ENCODE measurements at regions not wholly inside any gene's neighbourhood (a gene's known extent, or its start where the extent isn't known, plus 50 kb on each side); places are given as distances from the start of the nearest gene placed in this dataset.
"Not testable (repeated sequence)": the region's sequence is repeated elsewhere in the genome, so short reads cannot be mapped to it uniquely, and the experiment has no call there.

DNA sequence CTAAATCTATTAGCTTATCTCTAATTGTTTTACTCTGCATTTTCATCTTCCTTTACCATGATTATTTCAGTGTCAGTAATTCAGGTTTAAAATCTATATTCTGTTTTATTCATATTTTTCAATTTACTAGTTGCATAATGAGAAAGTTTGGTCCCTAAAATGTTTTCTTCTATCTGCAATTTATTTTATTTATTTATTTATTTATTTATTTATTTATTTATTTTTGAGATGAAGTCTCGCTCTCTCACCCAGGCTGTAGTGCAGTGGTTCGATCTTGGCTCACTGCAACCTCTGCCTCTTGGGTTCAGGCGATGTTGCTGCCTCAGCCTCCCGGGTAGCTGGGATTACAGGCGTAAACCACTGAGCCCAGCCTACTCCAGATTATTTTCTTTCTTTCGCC lies 1597.3 kb downstream of the CDH8 start:
- in situ Hi-C loops (cut with HindIII; ENCODE audit: low pct_ligation_motif_present, low pct_unique_long_range_greater_than_20kb, low sequenced_read_pairs): no loop called here
- no peak for DNase-seq

DNA sequence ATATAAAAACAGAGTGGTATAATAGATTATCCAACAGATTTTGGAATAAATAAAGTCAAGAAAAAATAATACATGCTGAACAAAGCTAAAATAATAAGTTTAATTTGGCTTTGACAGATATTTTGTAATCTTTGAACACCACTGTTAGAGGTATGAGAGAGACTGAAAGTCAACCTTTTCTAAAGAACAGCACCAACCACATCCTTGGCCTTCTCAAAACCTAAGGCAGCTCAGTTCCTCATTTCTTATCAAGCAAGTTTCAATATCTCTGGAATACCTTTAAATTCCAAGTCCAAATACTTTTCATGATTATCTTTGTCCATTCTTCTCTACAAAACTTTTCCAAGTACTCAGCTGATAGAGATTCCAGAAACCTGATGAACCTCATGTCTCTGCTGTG lies 1603.8 kb downstream of the CDH8 start:
- in situ Hi-C loops (cut with HindIII; ENCODE audit: low pct_ligation_motif_present, low pct_unique_long_range_greater_than_20kb, low sequenced_read_pairs): no loop called here
- no peak for DNase-seq

DNA sequence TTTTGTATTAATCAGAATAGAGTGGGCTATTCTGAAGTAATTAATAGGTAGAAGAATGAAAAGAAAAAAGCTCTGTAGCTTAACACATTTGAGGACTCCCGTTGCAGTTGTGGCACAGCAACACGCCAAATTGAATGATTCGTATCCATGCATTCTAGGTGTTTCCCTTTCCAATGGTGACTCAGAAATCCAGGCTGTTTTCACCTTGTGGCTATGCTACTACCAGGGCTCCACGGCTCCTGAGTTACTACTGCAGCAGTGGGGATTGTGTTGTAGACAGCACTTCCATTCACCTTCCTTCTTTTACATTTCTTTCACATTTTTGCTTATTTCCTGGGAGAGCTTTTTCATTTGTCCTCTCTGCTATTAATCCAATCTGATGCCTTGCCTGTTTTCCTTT lies 1616.4 kb downstream of the CDH8 start:
- DNase-seq: no peak
- in situ Hi-C loops (cut with HindIII; ENCODE audit: low pct_ligation_motif_present, low pct_unique_long_range_greater_than_20kb, low sequenced_read_pairs): no loop called here

DNA sequence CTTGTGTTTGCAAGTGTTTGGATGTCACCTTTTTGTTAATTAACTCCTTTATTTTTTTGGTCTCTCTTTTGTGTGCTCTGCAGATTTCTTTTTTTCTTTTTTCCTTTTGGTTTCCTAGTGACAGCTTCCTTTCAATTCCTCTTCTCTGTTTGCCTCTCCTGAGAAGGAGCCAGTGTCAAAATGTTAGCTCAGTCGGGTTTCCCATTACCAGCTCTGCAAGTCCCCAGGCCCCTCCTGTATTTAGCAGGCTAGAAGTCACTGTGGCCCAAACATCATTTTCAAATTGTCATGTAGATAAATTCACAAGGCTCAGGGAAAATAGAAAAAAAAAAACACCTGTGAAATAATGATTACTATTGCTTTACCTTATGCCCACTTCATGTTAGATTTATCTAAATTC lies 1621.6 kb downstream of the CDH8 start:
- DNase-seq: no peak

GRCh38 chr16:60413969-60414368 lies 1622.3 kb downstream of the CDH8 start:
- in situ Hi-C loops (cut with HindIII; ENCODE audit: low pct_ligation_motif_present, low pct_unique_long_range_greater_than_20kb, low sequenced_read_pairs): no loop called here
- DNase-seq: no peak

More for the DNA sequence above, 1621.6 kb downstream of the CDH8 start:
- in situ Hi-C loops (cut with HindIII; ENCODE audit: low pct_ligation_motif_present, low pct_unique_long_range_greater_than_20kb, low sequenced_read_pairs): no loop called here

DNA sequence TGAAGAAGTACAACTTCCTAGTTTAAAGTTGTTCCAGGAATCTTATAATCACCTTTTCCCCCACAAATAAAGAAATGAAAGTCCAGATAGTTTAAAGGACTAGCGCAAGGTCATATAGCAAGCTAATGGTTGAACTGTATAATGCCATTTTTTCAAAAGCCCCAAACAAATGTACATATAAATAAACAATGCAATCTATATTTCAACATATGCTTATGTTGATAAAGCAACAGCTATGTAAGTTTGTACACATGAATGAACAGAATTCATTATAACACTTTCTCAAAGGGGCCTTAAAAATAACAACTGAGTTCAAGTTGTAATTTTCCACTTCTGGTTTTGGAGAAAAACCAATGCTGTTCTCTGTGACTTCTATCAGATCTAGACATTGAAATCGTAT lies 1628.6 kb downstream of the CDH8 start:
- DNase-seq: no peak
- in situ Hi-C loops (cut with HindIII; ENCODE audit: low pct_ligation_motif_present, low pct_unique_long_range_greater_than_20kb, low sequenced_read_pairs): no loop called here

DNA sequence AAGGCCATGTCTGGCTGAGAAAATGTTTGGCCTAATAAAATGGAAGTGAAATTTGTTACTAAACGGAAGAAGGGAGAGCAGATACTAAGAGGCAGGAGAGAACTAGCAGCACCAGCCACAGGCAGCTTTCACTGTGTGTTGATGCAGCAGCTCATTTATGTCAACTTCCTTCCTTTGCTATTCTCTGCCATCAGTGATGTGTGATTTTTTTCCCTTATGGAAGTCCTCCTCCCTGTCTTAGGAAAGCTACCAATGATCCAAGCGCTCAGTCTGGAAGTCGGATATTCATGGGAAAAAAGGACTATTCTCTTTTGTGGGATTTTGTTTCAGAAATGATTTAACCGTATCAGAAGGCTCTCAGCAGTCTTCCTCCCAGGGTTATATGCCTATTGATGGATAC lies 1629.2 kb downstream of the CDH8 start:
- in situ Hi-C loops (cut with HindIII; ENCODE audit: low pct_ligation_motif_present, low pct_unique_long_range_greater_than_20kb, low sequenced_read_pairs): no loop called here
- no peak for DNase-seq

DNA sequence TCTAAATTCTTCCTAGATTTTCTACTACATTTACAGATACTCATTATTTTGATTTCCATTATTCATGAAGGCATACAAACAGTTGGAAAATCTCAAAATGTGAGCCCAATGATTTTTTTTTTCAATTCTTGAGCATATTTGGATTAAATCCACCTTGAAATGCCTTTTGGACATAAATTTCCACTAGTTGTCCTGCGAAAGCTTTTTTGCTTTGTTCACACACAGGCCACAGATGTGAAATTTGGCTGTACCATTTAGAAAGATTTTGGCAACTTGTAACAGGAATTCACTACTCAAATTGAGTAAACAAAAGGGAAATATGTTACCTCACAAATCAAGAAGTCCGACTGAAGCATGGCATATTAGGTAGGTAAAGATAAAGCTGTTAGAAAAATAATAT lies 1631.0 kb downstream of the CDH8 start:
- no peak for DNase-seq
- in situ Hi-C loops (cut with HindIII; ENCODE audit: low pct_ligation_motif_present, low pct_unique_long_range_greater_than_20kb, low sequenced_read_pairs): no loop called here

DNA sequence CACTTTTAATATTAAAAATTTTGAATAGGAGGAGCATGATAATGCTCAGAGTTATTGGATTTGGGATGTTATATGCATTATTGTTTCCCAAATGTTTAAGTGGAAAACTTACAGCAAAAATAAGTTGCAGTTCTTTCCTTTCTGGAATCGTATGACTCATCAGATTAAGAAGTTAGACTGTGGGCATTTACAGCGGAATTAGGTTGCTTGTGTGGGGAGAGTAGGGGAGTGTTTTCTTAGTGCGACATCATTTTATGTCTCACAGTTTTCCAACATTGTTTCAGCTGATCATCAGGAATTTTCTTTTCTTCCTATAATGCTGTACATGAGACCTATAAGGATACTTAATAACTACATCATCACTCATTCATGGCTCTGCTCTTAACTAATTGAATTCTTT lies 1631.8 kb downstream of the CDH8 start:
- no peak for DNase-seq
- in situ Hi-C loops (cut with HindIII; ENCODE audit: low pct_ligation_motif_present, low pct_unique_long_range_greater_than_20kb, low sequenced_read_pairs): no loop called here

GRCh38 chr16:60402941-60403340 lies 1633.3 kb downstream of the CDH8 start:
- in situ Hi-C loops (cut with HindIII; ENCODE audit: low pct_ligation_motif_present, low pct_unique_long_range_greater_than_20kb, low sequenced_read_pairs); DNase-seq: not testable (repeated sequence)

GRCh38 chr16:60392380-60392779 lies 1643.9 kb downstream of the CDH8 start:
- DNase-seq: no peak
- in situ Hi-C loops (cut with HindIII; ENCODE audit: low pct_ligation_motif_present, low pct_unique_long_range_greater_than_20kb, low sequenced_read_pairs): no loop called here

DNA sequence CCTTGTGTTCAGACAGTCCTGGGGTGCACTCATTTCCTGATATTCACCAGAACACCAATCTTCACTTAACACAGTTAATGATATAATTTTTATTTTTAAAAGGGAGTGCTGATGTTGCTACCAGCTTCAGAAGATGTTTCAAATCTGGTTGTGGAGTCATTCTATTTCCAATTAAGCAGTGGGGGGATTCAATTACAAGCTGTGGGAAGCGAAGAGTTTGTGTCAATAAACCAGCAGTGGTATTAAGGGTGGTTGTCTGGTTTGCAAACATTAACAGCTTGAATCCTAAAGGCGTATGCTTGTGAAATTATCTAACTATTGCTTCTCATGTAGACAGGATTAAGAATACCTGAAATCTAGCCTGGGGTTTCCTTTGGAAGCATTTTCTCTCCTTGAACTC lies 1637.5 kb upstream of the GOT2 start:
- in situ Hi-C loops (cut with HindIII; ENCODE audit: low pct_ligation_motif_present, low pct_unique_long_range_greater_than_20kb, low sequenced_read_pairs): no loop called here
- DNase-seq: no peak

DNA sequence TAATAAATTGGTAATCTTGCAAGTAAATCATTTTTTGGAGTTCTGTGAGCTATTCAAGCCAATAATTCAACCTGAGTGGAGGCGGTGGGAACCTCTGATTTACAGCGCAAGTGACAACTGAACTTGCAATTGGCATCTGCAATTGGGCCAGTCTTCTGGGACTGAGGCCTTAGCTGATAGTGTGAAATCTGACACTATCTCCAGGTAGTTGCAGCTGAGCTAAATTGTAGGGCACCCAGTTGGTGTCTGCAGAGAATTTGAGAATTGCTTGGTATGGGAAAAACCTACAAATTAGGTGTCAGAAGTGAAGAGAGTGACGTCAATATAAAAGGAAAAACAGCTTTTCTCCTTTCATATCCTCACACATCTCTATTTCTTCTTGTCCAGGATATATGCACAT lies 1633.6 kb upstream of the GOT2 start:
- no peak for DNase-seq
- in situ Hi-C loops (cut with HindIII; ENCODE audit: low pct_ligation_motif_present, low pct_unique_long_range_greater_than_20kb, low sequenced_read_pairs): no loop called here

- in situ Hi-C loops (cut with HindIII; ENCODE audit: low pct_ligation_motif_present, low pct_unique_long_range_greater_than_20kb, low sequenced_read_pairs): no loop called here
- DNase-seq: no peak
Observed at GRCh38 chr16:60363566-60363965, 1629.5 kb upstream of the GOT2 start.

- DNase-seq; in situ Hi-C loops (cut with HindIII; ENCODE audit: low pct_ligation_motif_present, low pct_unique_long_range_greater_than_20kb, low sequenced_read_pairs): not testable (repeated sequence)
Observed at GRCh38 chr16:60359866-60360265, 1625.8 kb upstream of the GOT2 start.

DNA sequence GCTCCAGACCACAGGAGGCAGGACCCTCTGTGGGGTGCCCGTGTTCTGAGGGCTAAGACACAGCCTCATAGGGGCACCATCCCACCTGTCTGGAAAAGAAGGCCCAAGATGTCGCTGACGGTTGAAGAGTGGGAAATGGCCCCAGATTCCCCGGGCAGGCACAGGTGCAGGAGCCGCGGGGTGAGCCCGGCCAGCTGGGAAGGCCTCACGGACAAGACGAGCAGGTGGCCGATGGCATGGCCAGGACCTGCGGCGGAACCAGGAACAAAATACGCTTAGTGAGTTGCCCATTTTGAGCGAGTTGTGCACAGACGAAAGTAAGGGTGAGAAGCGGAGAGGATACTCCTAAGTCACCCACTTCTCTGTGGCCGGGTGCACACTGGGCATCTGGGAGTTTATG lies 1625.3 kb upstream of the GOT2 start:
- in situ Hi-C loops (cut with HindIII; ENCODE audit: low pct_ligation_motif_present, low pct_unique_long_range_greater_than_20kb, low sequenced_read_pairs); DNase-seq: not testable (repeated sequence)

- in situ Hi-C loops (cut with HindIII; ENCODE audit: low pct_ligation_motif_present, low pct_unique_long_range_greater_than_20kb, low sequenced_read_pairs); DNase-seq: not testable (repeated sequence)
Observed at GRCh38 chr16:60357876-60358522, 1623.9 kb upstream of the GOT2 start.

DNA sequence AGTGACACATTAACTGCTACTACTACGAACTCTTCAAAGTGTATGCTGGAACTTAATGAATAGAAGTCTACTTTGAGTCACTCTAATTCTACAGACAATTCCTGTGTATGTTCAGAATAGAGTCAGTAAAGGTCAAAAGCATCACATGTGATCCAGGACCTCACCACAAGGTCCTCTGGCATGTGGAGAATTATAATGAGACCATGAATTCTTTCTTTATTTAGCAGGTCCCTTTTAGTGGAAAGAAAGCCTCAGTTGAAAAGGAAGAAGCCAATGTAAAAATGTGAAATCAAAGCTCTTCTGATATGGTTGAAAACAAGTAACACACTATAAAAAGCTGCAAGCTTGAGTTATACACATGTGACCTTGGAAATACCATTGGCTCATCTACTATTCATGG lies 1612.1 kb upstream of the GOT2 start:
- in situ Hi-C loops (cut with HindIII; ENCODE audit: low pct_ligation_motif_present, low pct_unique_long_range_greater_than_20kb, low sequenced_read_pairs): no loop called here
- DNase-seq: no peak

DNA sequence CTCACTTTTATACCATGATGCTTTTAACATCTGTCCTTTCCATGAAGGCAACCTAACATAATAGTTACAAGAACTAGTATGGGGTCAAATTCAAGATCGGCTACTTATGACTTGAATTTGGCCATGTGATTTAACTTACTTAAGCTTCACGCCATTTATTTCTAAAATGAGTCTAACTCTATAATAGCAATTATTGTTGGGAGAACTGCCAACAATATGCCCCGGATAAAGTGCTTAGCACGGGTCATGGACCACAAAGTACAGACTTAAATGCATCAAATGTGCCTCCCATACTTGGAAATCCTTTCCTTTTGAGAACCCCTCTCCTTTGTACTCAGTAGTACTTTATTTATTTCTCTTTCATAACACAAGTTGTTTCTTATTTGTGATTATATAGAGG lies 1603.6 kb upstream of the GOT2 start:
- DNase-seq: no peak
- in situ Hi-C loops (cut with HindIII; ENCODE audit: low pct_ligation_motif_present, low pct_unique_long_range_greater_than_20kb, low sequenced_read_pairs): no loop called here

DNA sequence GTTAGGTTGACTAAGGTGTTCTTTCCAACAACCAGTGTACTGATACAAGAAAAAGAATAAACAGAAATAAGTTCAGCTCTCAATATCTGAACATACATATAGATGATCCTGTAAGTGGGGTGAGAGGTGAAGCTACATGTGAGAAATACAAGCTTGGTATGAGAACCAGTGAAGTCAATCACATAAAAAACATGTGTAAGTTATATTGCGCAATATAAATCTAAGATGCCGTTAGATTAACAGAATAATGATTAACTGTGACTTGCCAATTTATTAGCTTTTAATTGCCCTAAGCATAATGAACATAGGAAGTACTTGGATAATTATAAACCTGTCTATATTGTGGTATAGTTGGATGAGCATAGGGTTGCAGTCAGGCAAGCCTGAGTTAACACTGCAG lies 1597.1 kb upstream of the GOT2 start:
- no peak for DNase-seq
- in situ Hi-C loops (cut with HindIII; ENCODE audit: low pct_ligation_motif_present, low pct_unique_long_range_greater_than_20kb, low sequenced_read_pairs): no loop called here

GRCh38 chr16:60329108-60329507 lies 1595.0 kb upstream of the GOT2 start:
- DNase-seq: no peak
- in situ Hi-C loops (cut with HindIII; ENCODE audit: low pct_ligation_motif_present, low pct_unique_long_range_greater_than_20kb, low sequenced_read_pairs): no loop called here
